Right renal pelvis (tissue), 4 donors: ENCODE measurements at regions not wholly inside any gene's neighbourhood (a gene's known extent, or its start where the extent isn't known, plus 50 kb on each side); places are given as distances from the start of the nearest gene placed in this dataset.

Experiments used
- DNase-seq, 4 donors: peaks; one replicate each; pipeline ENCODE4 v3.0.0-alpha.2; 2013; ENCODE audit warnings: low read depth in 4 of 4, low spot score in 3 of 4, missing footprints in 1 of 4

DNA sequence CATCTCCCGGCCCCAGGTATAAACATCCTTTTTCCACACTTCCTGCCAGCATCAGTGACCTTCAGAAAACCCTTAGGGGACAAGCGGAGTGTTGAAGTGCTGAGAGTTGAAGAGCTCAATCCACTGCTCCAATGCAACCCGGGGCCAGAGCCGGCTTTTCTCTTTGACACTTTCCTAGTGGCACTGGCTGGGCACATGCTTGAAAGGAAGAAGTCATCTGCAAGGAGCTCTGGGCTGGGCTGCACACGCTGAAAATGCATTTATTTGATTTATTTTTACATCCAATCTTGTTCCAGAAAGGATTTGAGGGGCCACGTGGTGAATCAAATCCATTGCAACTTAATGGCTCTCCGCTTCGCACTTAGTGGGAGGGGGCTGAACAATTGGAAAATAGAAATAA lies 229.0 kb upstream of the DIO3 start:
- DNase-seq, result no peak

DNA sequence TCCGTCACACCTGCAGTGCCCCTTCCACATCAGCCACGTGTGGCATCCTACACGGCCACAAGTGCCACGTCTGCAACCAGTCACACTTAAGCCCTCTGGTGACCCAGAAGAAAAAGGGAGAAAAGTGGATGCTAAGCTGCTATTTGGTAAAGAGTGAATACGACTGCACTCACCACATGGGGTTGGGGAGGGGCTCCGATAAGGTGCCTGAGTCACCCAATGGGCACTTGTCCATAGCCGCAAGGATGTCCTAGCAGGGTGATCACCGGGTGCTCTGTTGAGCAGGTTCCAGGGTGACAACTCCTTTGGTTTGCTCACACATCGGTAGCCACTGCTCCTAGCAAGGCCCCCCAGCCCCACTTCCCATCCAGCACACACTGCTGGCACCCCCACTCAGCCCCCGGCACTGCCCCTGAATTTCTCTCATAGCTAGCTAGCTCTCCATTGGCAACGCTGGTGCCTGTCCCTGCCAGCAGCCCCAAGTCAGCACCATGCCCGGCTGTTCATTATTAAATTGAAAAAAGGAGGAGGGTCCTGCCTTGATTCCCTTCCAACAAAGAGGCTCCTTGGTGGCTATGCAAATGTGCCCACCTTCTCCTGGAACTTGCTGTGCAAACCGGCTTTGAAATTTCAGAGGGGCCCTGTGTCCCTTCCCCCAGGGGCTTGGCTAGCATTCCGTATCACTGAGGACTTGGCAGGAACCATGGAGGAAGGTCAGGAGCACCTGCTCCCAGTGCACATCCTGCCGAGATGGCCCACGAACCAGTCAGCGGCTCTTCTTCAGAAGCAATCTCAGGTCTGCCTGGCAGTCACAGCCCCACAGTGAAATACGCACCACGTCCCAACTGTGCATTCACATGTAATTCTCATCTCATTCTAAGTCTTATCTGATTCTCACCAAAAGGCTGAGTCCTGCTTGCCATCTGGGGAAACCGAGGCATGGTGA lies 227.7 kb upstream of the DIO3 start:
- no peak for DNase-seq

DNA sequence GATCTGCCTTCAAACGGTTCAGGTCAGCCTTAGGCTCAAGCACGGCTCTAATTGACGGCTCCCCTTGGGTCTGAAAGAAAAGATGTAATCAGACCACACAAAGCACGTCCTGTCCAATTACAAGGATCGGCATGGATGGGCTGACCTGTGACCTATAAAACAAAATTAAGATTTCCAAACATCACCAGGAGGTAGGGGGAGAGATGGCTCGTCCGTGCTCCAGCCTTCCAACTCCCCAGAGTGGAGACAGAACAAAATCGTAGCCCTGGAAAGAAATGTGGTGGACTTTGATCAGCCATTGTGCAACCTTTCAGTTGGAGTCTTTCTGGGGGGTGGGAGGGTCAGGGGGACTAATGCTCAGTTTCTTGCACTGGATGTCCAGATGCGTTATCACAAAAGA lies 226.6 kb upstream of the DIO3 start:
- DNase-seq, result no peak

DNA sequence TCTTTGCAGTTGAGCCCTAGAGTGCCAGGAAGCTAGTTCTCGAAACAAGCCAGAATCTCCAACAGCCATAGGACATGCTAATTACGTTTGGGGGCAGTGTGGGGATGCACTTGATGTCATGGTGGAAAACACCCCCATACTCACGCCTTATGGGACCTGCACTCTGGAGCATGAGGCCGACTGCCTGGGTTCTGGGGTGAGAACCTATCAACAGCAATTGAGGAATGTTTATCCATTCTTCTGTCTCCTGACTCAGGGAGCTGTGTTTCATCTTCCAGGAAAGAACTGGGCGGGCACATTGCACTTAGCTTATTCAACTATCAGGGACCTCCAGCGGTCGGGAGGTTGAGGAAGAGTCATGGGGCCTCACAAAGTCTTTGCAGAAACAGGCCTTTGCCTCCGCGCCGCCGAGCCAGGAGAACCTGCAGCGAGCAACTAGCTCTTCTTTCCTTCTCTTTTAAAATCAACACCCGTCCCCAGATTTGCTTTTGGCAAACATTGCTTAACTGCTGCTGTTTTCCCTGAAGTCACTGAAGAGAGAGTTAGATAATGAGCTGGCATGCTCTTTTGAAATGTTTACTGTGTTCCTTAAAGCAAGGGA lies 226.1 kb upstream of the DIO3 start:
- no peak for DNase-seq

DNA sequence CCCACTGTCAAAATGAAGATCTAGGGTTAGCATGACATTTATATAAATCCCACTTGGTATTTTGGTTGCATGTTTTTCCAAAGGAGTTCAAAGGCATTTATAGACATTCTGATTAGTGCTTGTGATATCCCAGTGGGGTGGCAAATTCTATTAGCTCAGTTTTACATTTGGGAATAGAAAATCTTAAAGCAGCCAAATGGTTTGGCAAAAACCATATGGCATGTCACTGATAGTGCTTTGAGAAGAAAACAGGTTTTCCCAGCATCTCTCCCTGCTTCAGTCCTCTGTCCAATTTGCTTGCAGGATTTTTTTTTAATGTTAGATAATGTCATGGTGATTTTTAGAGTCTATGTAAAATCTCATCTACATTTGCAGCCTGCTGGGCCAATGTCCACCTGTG lies 225.1 kb upstream of the DIO3 start:
- no peak for DNase-seq

DNA sequence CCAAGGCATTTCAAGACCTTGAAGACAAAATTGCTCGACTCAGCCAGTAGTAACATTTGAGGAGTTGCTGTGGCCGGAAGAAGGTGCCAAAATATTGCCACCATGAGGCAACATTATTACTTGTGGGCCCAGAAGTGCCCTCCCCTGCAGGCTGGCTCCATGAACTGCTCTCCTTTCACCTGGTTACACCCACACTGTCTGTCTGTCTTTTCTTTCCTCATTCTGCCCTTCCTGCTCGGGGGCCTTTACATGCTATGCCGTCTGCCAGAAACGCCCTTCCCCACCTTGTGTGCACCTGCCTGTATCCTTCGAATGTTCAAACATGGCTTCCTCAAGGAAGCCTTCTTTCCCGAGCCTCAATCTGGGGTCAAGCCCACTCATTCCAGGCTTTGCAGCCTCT lies 224.2 kb upstream of the DIO3 start:
- no peak for DNase-seq

DNA sequence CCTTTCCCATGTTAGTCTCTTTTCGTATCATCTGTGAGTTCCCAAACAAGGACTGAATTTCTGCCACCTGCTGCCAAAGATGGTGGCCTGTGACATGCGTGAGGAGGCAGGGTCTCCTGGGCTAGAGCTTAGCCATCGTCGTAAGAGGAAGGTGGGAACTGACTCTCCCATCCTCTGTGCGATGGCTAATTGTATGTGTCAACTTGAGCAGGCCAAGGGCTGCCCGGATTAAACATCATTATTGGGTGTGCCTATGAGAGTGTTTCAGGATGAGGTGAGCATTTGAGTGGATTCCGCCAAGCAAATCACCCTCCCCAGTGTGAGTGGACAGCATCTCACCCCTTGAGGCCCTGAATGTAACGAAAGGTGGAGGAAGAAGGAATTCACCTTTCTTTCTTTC lies 220.7 kb upstream of the DIO3 start:
- DNase-seq, result no peak

DNA sequence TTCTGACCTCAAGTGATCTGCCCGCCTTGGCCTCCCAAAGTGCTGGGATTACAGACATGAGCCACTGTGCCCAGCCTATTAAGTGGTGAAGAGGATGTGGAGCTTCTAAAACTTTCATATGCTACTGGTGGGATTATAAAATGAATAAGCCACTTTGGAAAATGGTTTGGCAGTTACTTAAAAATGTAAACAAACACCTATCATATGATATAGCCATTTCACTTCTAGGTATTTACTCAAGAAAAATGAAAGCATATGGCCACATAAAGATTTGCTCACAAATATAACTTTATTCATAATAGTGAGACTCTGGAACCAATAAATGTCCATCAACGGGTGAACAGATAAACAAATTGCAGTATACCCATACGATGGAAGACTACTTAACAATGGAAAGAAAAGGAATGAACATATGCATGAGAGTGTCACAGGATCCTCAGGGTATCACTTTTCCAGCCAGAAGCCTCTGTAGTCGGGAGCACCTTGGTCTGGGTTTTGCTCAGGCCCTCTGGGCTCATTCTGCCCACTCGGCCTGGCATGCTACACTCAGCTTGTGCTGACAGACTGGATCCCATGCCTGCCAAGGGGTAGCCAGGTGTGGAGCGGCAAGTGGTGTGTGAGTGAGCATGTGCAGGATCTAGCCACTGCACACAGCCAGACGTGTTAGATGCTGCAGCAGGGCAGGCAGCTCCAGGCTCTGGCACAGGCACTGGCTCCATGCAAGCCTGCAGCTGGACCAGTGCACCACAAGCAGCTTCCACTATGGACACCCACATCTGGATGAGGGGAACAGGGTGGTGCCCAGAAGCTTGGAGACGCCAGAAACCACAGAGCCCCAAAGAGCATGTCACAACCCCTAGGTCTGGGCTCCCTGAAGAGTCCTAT lies 213.2 kb upstream of the DIO3 start:
- DNase-seq, result no peak

DNA sequence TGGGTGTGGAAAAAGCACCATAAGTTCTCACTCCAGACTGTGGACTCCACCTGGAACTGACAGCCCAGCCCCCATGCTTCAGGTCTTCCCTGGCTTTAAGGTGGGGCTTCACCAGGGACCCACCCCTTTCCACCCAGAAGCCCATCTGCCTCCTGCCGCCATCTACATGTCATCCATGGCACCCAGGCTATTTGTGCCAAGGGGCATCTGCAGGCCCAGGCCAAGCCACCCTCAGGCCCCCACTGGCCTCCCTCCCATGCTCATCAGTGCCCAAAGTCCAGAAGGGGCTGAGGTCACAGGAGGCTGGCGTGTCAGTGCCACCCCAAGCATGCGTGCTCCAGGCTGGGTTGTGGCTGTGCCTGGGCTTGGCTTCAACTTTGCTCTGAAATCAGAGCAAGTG lies 212.2 kb upstream of the DIO3 start:
- DNase-seq, result no peak

DNA sequence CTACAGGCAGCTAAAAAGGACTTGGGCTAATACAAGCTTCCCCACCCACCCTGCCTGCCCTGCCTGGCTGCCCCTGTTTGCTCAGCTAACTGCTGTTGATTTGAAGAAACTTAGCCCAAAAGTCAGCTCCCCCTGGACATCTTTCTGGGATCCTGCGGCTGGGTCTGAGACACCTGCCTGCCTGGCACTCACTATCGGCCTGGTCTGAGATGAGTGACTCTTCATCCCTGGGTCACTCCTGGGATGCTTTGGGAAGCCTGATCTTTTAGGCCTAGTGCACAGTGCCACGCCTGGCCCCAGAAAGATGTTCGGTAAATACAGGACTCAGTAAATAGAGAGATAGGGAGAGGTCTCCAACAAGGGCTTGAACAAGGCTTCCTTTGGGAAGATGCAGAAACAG lies 211.3 kb upstream of the DIO3 start:
- no peak for DNase-seq

DNA sequence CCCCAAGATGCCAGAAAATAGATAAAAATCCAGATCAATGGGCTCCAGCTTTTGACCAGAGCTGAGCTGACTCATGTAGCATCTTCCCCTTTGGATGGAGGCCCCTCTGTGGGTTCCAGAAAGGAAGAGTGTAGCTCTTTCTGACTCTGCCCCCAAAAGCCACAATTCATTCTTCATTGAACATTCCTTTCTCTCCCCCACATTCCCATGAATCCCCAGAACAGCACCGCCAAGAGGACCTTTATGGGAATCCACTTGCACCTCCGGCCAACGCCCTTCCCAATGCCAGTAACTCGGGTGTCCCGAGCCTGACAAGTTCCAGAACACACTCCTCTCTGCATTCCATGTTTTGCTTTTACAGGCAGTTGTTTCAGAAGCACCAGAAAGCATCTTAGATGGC lies 210.6 kb upstream of the DIO3 start:
- no peak for DNase-seq

DNA sequence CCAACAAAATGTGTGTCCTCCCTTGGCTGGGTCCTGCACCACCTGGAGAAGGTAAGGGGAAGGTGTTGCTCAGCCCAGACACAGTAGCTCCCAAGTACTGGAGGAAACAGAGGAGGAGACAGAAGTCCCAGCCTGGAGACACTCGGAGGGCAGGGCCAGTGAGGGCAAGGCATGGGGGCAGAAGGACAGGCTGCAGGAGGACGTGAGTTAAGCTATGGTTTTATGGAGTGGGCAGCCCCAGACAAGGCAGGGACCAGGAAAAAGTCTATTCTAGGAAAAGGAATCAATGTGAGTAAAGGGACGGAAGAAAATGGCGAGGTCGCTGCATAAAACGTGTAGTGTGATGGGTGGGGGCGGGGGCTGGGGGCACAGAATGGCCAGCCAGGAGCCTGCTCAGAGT lies 210.1 kb upstream of the DIO3 start:
- DNase-seq, result no peak

DNA sequence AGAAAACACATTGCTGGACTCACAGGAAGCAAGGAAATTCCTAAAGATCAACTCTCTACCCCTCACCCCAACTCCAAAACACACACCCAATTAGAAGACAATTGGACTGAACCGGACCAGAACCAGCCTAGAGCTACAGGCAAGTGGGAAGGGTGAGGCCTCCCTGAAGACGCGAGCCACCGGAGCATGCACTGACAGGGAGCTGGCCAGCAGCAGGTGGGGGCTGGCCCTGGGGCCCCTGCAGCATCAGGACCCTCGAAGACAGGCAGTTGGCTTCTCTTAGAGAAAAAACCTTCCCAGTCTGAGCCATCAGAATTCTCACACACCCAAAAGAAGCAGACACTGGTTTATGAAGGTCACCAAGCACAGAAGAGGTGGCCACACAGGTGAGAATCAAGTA lies 209.5 kb upstream of the DIO3 start:
- no peak for DNase-seq

DNA sequence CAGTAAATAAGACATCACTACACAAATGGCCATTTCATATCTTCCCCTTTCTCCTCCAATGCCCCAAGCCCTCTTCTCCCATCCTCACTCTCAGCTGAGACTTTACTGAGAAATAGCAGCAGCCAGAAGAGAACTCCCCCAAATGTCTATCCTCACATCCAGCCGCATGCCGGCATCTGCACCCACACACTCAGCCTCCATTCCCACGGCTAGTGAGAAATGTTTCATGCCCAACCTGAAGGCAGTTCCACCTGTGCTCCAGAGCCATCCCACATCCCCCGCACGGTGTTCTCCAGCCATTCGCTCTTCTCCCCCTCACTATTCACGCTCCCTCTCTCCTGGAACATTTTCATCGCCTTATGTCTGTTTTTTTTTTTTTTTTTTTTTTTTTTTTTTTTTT lies 208.7 kb upstream of the DIO3 start:
- no peak for DNase-seq

DNA sequence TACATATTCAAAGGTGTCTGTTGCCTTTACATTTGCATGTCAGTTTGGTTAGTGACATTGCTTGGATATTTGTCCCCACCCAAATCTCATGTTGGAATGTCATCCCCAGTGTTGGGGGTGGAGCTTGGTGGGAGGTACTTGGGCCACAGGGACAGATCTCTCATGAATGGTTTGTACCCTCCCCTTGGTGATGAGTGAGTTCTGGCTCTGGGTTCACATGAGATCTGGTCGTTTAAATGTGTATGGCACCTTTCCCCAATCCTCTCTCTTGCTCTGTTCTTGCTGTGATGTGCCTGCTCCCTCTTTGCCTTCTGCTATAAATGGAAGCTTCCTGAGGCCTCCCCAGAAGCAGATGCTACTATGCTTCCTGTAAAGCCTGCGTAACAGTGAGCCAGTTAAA lies 207.9 kb upstream of the DIO3 start:
- no peak for DNase-seq

DNA sequence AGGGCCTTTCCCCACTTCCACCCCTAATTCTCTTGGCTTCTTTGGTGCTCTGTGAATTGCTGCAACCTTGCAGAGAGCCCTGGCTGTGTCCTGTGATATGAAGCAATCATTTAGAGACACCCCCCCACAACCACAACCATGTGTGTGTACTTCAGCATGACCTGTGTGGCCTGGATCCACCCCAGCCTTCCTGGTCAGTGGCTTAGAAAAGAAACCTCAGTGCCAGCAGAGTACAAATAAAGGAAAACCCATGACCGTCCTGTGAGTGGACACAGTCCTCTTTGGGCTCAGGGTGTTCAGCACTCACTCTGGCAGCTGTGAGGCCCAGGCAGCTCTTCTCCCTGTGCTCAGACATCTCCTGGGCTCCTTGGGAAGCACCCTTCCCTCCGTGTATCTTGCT lies 206.6 kb upstream of the DIO3 start:
- DNase-seq, result no peak

DNA sequence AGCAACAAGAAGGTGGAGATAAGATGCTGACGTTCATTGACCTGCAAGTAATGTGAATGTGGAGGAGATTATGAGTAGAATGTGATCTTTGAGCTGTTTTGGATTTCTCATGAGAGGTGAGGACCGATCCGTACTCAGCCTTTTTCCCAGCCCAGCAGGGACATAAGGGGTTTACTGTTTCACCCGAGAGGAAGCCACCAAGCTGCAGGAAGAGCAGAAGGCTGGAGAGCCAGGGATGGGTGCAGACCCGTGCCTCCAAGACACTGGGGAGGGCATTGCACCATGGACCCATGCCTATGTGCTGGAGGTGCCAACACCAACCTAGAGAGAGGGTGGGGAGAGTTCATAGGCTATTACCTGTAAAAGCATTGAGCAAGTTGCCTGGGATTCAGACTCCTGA lies 206.0 kb upstream of the DIO3 start:
- DNase-seq, result no peak

DNA sequence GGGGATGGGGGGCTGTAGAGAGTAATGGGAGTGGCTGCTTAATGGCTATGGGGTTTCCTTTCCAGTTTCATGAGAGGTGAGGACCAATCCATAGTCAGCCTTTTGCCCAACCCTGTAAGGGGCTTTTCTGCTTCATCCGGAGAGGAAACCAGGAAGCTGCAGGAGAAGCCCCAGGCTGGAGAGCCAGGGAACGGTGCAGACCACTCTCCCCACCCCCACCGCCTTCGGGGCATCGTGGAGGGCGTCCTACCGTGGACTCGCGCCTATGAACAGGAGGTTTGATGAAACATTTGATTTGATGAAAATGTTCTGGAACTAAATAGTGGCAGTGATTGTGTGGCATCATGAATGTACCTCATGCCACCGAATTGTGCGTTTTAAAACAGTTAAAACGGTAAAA lies 204.3 kb upstream of the DIO3 start:
- no peak for DNase-seq

DNA sequence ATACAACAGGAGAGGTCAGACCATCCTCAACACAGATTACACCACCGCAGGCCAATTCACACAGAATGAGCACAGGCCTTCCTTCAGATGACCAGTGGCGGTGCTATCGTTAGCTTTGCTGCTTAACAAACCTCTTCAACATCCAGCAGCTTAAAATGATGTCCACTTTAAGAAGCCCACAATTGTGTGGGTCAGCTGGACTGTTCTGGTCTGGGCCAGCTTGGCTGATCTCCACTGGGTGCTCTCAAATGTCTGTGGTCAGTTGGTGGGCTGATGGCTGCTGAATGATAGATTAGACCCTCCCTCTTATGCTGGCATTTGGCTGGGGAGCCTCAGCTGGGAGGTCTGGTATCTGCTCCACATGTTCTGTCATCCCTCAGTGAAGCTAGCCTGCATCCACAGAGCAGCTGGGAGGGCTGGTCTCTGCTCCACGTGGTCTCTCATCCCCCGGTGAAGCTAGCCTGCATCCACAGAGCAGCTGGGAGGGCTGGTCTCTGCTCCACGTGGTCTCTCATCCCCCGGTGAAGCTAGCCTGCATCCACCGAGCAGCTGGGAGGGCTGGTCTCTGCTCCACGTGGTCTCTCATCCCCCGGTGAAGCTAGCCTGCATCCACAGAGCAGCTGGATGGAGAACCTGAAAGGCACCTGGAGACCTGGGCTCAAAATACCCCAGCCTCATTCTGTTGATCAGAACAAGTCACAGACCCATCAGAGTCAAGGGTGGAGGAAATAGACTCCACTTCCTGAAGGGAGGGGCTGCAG lies 203.6 kb upstream of the DIO3 start:
- no peak for DNase-seq

DNA sequence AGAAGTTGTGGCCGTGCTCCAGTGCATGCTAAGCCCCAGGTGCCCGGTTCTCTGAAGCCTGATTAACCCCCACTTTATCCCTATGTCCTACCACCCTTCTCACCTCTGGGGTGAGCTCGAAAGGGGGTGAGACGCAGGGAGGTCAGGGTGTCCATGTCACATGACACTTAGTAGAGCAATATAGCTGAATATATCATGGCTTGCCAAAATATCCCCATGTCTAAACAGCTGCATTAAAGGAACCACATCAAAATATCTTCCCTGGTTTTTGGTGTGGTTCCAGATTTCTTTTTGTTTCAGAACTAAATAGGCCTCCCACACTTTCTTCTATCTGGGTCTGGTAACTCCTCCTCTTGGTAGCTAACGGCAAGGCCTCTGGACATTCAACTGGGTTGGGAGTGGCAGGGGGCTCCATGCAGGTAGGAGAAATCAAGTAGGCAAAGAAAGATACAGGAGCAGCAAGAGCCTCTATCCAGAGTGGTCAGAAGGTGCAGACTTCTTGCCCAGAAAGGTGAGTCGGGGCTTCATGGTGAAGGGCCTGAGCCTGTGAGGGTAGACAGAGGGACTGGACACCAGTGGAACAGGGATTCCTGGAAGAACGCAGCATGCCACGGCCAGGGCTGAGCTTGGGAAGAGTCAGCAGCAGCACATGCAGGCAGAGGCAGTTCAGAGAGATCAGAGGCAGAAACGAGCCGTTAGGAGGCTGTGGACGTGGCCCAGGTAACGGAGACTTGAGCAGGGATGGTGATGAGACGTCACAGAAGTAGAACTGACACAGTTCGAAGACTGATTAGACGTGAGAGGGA lies 202.8 kb upstream of the DIO3 start:
- no peak for DNase-seq
